ENCODE measurements at regions not wholly inside any gene's neighbourhood (a gene's known extent, or its start where the extent isn't known, plus 50 kb on each side); places are given as distances from the start of the nearest gene placed in this dataset.
"Not testable (repeated sequence)": the region's sequence is repeated elsewhere in the genome, so short reads cannot be mapped to it uniquely, and the experiment has no call there.

GRCh38 chr22:16681290-16681689, 88.7 kb upstream of the CCT8L2 start:
- not testable (repeated sequence) for TF ChIP-seq CTCF (IDR thresholded peaks at IDR 0.05 in 8 of 11, conservative IDR thresholded peaks at IDR 0.05 in 3 of 11); POLR2AphosphoS5 (IDR thresholded peaks at IDR 0.05)
